Heart right ventricle (tissue), 16 donors: ENCODE measurements at regions not wholly inside any gene's neighbourhood (a gene's known extent, or its start where the extent isn't known, plus 50 kb on each side); places are given as distances from the start of the nearest gene placed in this dataset.

Experiments
- ATAC-seq, 8 donors: fragments of 200-7000 bp; cut with Tn5 transposase; one replicate each; pipeline ENCODE4 v1.9.1; 2020; ENCODE audit warnings: mild to moderate bottlenecking in 8 of 8, moderate library complexity in 8 of 8, moderate number of reproducible peaks in 1 of 8
- DNase-seq, 2 donors: peaks; one replicate each; pipeline ENCODE4 v3.0.0-alpha.2; 2020
- H3K27ac ChIP-seq, 10 donors: fragments of 200-600 bp; sonication (generic) in 2 of 10; one replicate each; pipeline versions ENCODE4 v1.5.0 to v1.8.0; 2020 to 2022; ENCODE audit warnings: mild to moderate bottlenecking in 3 of 10
- H3K27me3 ChIP-seq, 7 donors: fragments of 200-600 bp; one replicate each; pipeline ENCODE4 v1.8.0; 2021 to 2022; ENCODE audit warnings: mild to moderate bottlenecking in 2 of 7
- H3K36me3 ChIP-seq, 9 donors: fragments of 200-600 bp; sonication (generic) in 1 of 9; one replicate each; pipeline versions ENCODE4 v1.5.0 to v1.8.0; 2020 to 2022; ENCODE audit warnings: mild to moderate bottlenecking in 2 of 9
- H3K4me1 ChIP-seq, 9 donors: fragments of 200-600 bp; sonication (generic) in 1 of 9; one replicate each; pipeline versions ENCODE4 v1.5.0 to v1.8.0; 2020 to 2022; ENCODE audit warnings: mild to moderate bottlenecking in 4 of 9
- H3K4me3 ChIP-seq, 10 donors: fragments of 200-600 bp; sonication (generic) in 2 of 10; one replicate each; pipeline versions ENCODE4 v1.5.0 to v1.8.0; 2020 to 2022; ENCODE audit warnings: mild to moderate bottlenecking in 7 of 10, moderate library complexity in 2 of 10
- H3K9me3 ChIP-seq, 11 donors: fragments of 200-600 bp in 10 of 11; sonication (generic) in 2 of 11; one replicate each; pipeline versions ENCODE4 v1.5.0 to v1.8.0; 2013 to 2022; ENCODE audit warnings: mild to moderate bottlenecking in 2 of 11, control low read depth in 1 of 11, moderate library complexity in 1 of 11
- CTCF ChIP-seq, 9 donors: fragments of 200-600 bp; sonication (generic) in 2 of 9; IDR thresholded peaks; one replicate each; pipeline versions ENCODE4 v1.5.0 to v1.8.0; 2021 to 2022; ENCODE audit warnings: antibody characterized with exemption in 9 of 9, mild to moderate bottlenecking in 5 of 9, moderate library complexity in 1 of 9
- WGBS, 2 donors: extraction: QIAGEN DNeasy Blood & Tissue Kit; methylation state at CpG; one replicate each; pipeline ENCODE4 v1.1.7; 2013; ENCODE audit warnings: inconsistent platforms in 1 of 2; 5-methylcytosine and 5-hydroxymethylcytosine counted together
- intact Hi-C, 10 donors: fragments of 100-400 bp; cut with DNase I; formaldehyde crosslinking; loops; one replicate each; pipeline versions ENCODE4 v1.11.1 to v1.14.2; 2022
- donor health status: Arrhythmogenic right ventricular cardiomyopathy.
- donor health status: ischemic (EF 13 %, LVEDD 7.1; RV severe dilation, severe dysfunction).
- donor health status: healthy with polysubstance abuse.
- donor health status: DM: no; HTN: yes; CAD: no.
- donor health status: DM: no; HTN: no; CAD: no.
- donor health status: ischemic (EF 25% LVEDD 6.9; RV normal size, moderate dysfunction).
- donor health status: ischemic (EF 25% LVEDD 5.7; RV mildly dilated, moderate dysfunction).
- donor health status: healthy.
- donor health status: DM: yes; HTN: yes; CAD: no.
- donor health status: Ischemic cardiomyopathy.
- donor health status: ischemic (EF 35%, LVEDD 5.7; RV mildly dilated, moderate dysfunction).
- donor health status: nonischemic (EF 11% LVEDD 7.7; RV severe dilation, severe dysfunction).
- donor health status: DM: yes; HTN: yes; CAD: no.
- donor health status: PGD.
- donor health status: ischemic (EF 29% LVEDD 5.4; RV normal size, mild dysfunction).
- donor health status: nonischemic (EF 23%, LVEDD 6.1; RV moderate dilation, normal function).

GRCh38 chr15:97072545-97072944, 742.0 kb downstream of the NR2F2 start:
- Histone ChIP-seq H3K4me3 (no peak overlapping the region), H3K27me3 (peaks cover 0 to 2% (median 0%) of the 10 kb centered on the region in 7 donors), H3K4me1 (no peaks in the 10 kb centered on the region), H3K9me3 (peaks cover 0 to 14% (median 7%) of the 10 kb centered on the region in 11 donors), H3K36me3 (no peaks in the 10 kb centered on the region), H3K27ac (no peak overlapping the region)
- WGBS, 2 donors, result 37 to 40% methylated on average over 9 of the region's 9 CpGs
- TF ChIP-seq CTCF (IDR thresholded peaks at IDR 0.05), result no peak
- DNase-seq (no peak), ATAC-seq (no peak)
- intact Hi-C loops, result no loop called here

GRCh38 chr15:97076011-97076410, 745.5 kb downstream of the NR2F2 start:
- Histone ChIP-seq H3K27ac (no peak overlapping the region), H3K4me3 (no peak overlapping the region), H3K27me3 (peaks cover 0 to 12% (median 0%) of the 10 kb centered on the region in 7 donors), H3K9me3 (peaks cover 0 to 14% (median 7%) of the 10 kb centered on the region in 11 donors), H3K4me1 (no peaks in the 10 kb centered on the region), H3K36me3 (no peaks in the 10 kb centered on the region)
- ATAC-seq (no peak), DNase-seq (no peak)
- WGBS, 2 donors, result 58 to 70% methylated on average over 5 of the region's 5 CpGs
- intact Hi-C loops, result no loop called here
- no peak for TF ChIP-seq CTCF (IDR thresholded peaks at IDR 0.05)

- ATAC-seq (no peak), DNase-seq (no peak)
- WGBS, 2 donors, result 53 to 63% methylated on average over 2 of the region's 2 CpGs
- Histone ChIP-seq H3K4me1 (no peaks in the 10 kb centered on the region), H3K27ac (no peak overlapping the region), H3K4me3 (no peak overlapping the region), H3K27me3 (peaks cover 0 to 12% (median 2%) of the 10 kb centered on the region in 7 donors), H3K9me3 (peaks cover 0 to 14% (median 7%) of the 10 kb centered on the region in 11 donors), H3K36me3 (no peaks in the 10 kb centered on the region)
- TF ChIP-seq CTCF (IDR thresholded peaks at IDR 0.05), result no peak
- intact Hi-C loops, result no loop called here
Measured at GRCh38 chr15:97077975-97078374, 747.5 kb downstream of the NR2F2 start.

- no peak for TF ChIP-seq CTCF (IDR thresholded peaks at IDR 0.05)
- peaks cover 0 to 14% (median 7%) of the 10 kb centered on the region in 11 donors for H3K9me3 ChIP-seq
- H3K4me3 ChIP-seq, result no peak overlapping the region
- H3K27me3 ChIP-seq, result peaks cover 0 to 13% (median 4%) of the 10 kb centered on the region in 7 donors
- no peak for ATAC-seq
- WGBS, 2 donors, result 63 to 65% methylated on average over 6 of the region's 6 CpGs
- no peaks in the 10 kb centered on the region for H3K36me3 ChIP-seq
- no peaks in the 10 kb centered on the region for H3K4me1 ChIP-seq
- no peak overlapping the region for H3K27ac ChIP-seq
- no peak for DNase-seq
- intact Hi-C loops, result no loop called here
Measured at GRCh38 chr15:97078591-97078990, 748.1 kb downstream of the NR2F2 start.
